GM23338 (cell line): ENCODE measurements at regions not wholly inside any gene's neighbourhood (a gene's known extent, or its start where the extent isn't known, plus 50 kb on each side); places are given as distances from the start of the nearest gene placed in this dataset.

ENCODE experiments used
- ATAC-seq: fragments of 200-7000 bp; cut with Tn5 transposase; 3 replicates; pipeline ENCODE4 v1.9.1; 2020
- DNase-seq: peaks from one replicate; pipeline ENCODE4 v3.0.0-alpha.2; 2015; ENCODE audit warnings: low spot score
- H2AFZ ChIP-seq: fragments of 200-600 bp; sonication (generic); 2 replicates; pipeline ENCODE4 v1.8.0; 2016; ENCODE audit warnings: antibody characterized with exemption, mild to moderate bottlenecking, moderate library complexity
- H3F3A ChIP-seq: fragments of 200-600 bp; sonication (generic); replicated peaks from 2 replicates; pipeline ENCODE4 v1.8.0; 2017; ENCODE audit warnings: antibody characterized with exemption, mixed run types, low read depth
- H3K27ac ChIP-seq: fragments of 200-600 bp; sonication (generic); 2 replicates; pipeline ENCODE4 v1.6.1; 2016; ENCODE audit warnings: low read depth
- H3K27me3 ChIP-seq: fragments of 200-600 bp; sonication (generic); 2 replicates; pipeline ENCODE4 v1.8.0; 2016; ENCODE audit warnings: mild to moderate bottlenecking, mixed run types, moderate library complexity; ENCODE audit not compliant: insufficient read depth
- H3K36me3 ChIP-seq: fragments of 200-600 bp; sonication (generic); 2 replicates; pipeline ENCODE4 v1.8.0; 2016; ENCODE audit warnings: mild to moderate bottlenecking; ENCODE audit not compliant: insufficient read depth
- H3K4me1 ChIP-seq: fragments of 200-600 bp; sonication (generic); 2 replicates; pipeline ENCODE4 v1.8.0; 2016; ENCODE audit warnings: mild to moderate bottlenecking, moderate library complexity; ENCODE audit not compliant: insufficient read depth
- H3K4me2 ChIP-seq: fragments of 200-600 bp; sonication (generic); 2 replicates; pipeline ENCODE4 v1.7.1; 2017; ENCODE audit warnings: mixed run types
- H3K4me3 ChIP-seq: fragments of 200-600 bp; sonication (generic); 2 replicates; pipeline ENCODE4 v1.6.1; 2016; ENCODE audit warnings: mixed run types
- H3K79me2 ChIP-seq: fragments of 200-600 bp; sonication (generic); replicated peaks from 2 replicates; pipeline ENCODE4 v1.8.0; 2017; ENCODE audit warnings: mild to moderate bottlenecking; ENCODE audit not compliant: insufficient read depth
- H3K9me2 ChIP-seq: fragments of 200-600 bp; sonication (generic); 2 replicates; pipeline ENCODE4 v1.8.0; 2017; ENCODE audit not compliant: insufficient read depth
- H4K20me1 ChIP-seq: fragments of 200-600 bp; sonication (generic); replicated peaks from 2 replicates; pipeline ENCODE4 v1.8.0; 2017; ENCODE audit warnings: mild to moderate bottlenecking; ENCODE audit not compliant: insufficient read depth
- H3K27ac Mint-ChIP-seq: 2 replicates; pipeline ENCODE4 v1.8.0; 2020; ENCODE audit warnings: inconsistent platforms, mild to moderate bottlenecking, moderate library complexity, mixed read lengths
- H3K27me3 Mint-ChIP-seq: 3 replicates; pipeline ENCODE4 v1.8.0; 2022; ENCODE audit warnings: low read depth, mild to moderate bottlenecking, moderate library complexity, mixed read lengths, inconsistent platforms; ENCODE audit not compliant: insufficient read depth, poor library complexity
- H3K36me3 Mint-ChIP-seq: 3 replicates; pipeline ENCODE4 v1.8.0; 2021; ENCODE audit warnings: low read depth, mild to moderate bottlenecking, inconsistent platforms, moderate library complexity, mixed read lengths
- H3K4me1 Mint-ChIP-seq: 3 replicates; pipeline ENCODE4 v1.8.0; 2020; ENCODE audit warnings: mild to moderate bottlenecking, inconsistent platforms, mixed read lengths
- H3K4me3 Mint-ChIP-seq: 3 replicates; pipeline ENCODE4 v1.8.0; 2021; ENCODE audit warnings: moderate library complexity, mild to moderate bottlenecking, inconsistent platforms, mixed read lengths
- H3K9me3 Mint-ChIP-seq: 3 replicates; pipeline ENCODE4 v1.8.0; 2020; ENCODE audit warnings: moderate library complexity, mild to moderate bottlenecking, inconsistent platforms, mixed read lengths
- CREB1 ChIP-seq: fragments of 250-450 bp; sonication (Bioruptor Pico); IDR thresholded peaks from 2 replicates; pipeline ENCODE4 v1.5.0; 2020; ENCODE audit warnings: low read depth, mild to moderate bottlenecking, moderate library complexity
- CTCF ChIP-seq, 2 experiments: fragments of 200-600 bp in 1 of 2; sonication (generic) in 1 of 2; conservative IDR thresholded peaks; 2 replicates each; pipeline versions ENCODE4 v1.5.1 to v1.6.1; 2016 to 2017; ENCODE audit warnings: antibody characterized with exemption in 2 of 2, low read depth in 2 of 2, mild to moderate bottlenecking in 2 of 2, moderate library complexity in 1 of 2
- EZH2 ChIP-seq: fragments of 200-600 bp; sonication (generic); IDR thresholded peaks from one replicate; pipeline ENCODE4 v1.8.0; 2017; ENCODE audit warnings: antibody characterized with exemption, mild to moderate bottlenecking, low read depth; ENCODE audit not compliant: unreplicated experiment
- JUNB ChIP-seq: IDR thresholded peaks from one replicate; pipeline ENCODE4 v1.6.1; 2016; ENCODE audit warnings: antibody characterized with exemption; ENCODE audit not compliant: unreplicated experiment
- REST ChIP-seq: IDR thresholded peaks from one replicate; pipeline ENCODE4 v1.6.1; 2018; ENCODE audit warnings: antibody characterized with exemption; ENCODE audit not compliant: unreplicated experiment
- ZNF114 ChIP-seq: fragments of 250-450 bp; sonication (Bioruptor Pico); IDR thresholded peaks from 2 replicates; pipeline ENCODE4 v1.5.0; 2020; ENCODE audit warnings: mild to moderate bottlenecking, moderate library complexity
- ZNF331 ChIP-seq: fragments of 250-450 bp; sonication (Bioruptor Pico); IDR thresholded peaks from 2 replicates; pipeline ENCODE4 v1.5.0; 2020; ENCODE audit warnings: low read depth, mild to moderate bottlenecking, moderate library complexity
- ZNF462 ChIP-seq: fragments of 250-450 bp; sonication (Bioruptor Pico); IDR thresholded peaks from 2 replicates; pipeline ENCODE4 v1.5.0; 2020; ENCODE audit warnings: mild to moderate bottlenecking, moderate library complexity

GRCh38 chr1:193971595-193971994 is 785.2 kb upstream of the B3GALT2 start:
- Histone ChIP-seq H3K4me2 (no peak overlapping the region), H3K27ac (no peak overlapping the region), H3F3A (no peaks in the 10 kb centered on the region), H4K20me1 (no peaks in the 10 kb centered on the region), H3K79me2 (no peaks in the 10 kb centered on the region), H3K4me3 (no peak overlapping the region), H3K36me3 (no peaks in the 10 kb centered on the region), H3K27me3 (no peaks in the 10 kb centered on the region), H3K4me1 (no peaks in the 10 kb centered on the region), H2AFZ (no peak overlapping the region), H3K9me2 (no peaks in the 10 kb centered on the region)
- H3K36me3 Mint-ChIP-seq, result no peaks in the 10 kb centered on the region
- DNase-seq (no peak), ATAC-seq (no peak)
- H3K4me3 Mint-ChIP-seq, result no peak overlapping the region
- no peaks in the 10 kb centered on the region for H3K4me1 Mint-ChIP-seq
- no peaks in the 10 kb centered on the region for H3K9me3 Mint-ChIP-seq
- no peak overlapping the region for H3K27ac Mint-ChIP-seq
- TF ChIP-seq REST, result no peak
- no peak for TF ChIP-seq JUNB
- no peak for TF ChIP-seq ZNF331
- no peak for TF ChIP-seq ZNF114
- no peaks in the 10 kb centered on the region for H3K27me3 Mint-ChIP-seq

GRCh38 chr1:193960499-193960898 is 774.1 kb upstream of the B3GALT2 start:
- Mint-ChIP-seq H3K27me3 (no peaks in the 10 kb centered on the region), H3K4me1 (no peaks in the 10 kb centered on the region; the same call in 1 of the 3 replicates), H3K9me3 (no peaks in the 10 kb centered on the region), H3K27ac (no peak overlapping the region), H3K36me3 (no peaks in the 10 kb centered on the region), H3K4me3 (no peak overlapping the region)
- Histone ChIP-seq H3K4me2 (no peak overlapping the region), H3K79me2 (no peaks in the 10 kb centered on the region), H3K4me3 (no peak overlapping the region), H3K36me3 (no peaks in the 10 kb centered on the region), H4K20me1 (no peaks in the 10 kb centered on the region), H3K4me1 (peaks cover 4% of the 10 kb centered on the region; the same call in 1 of the 2 replicates), H3K27ac (no peak overlapping the region; the same call in 1 of the 2 replicates), H2AFZ (peak overlapping the region; percentile 57; the same call in 1 of the 2 replicates), H3K27me3 (no peaks in the 10 kb centered on the region), H3K9me2 (peaks cover 11% of the 10 kb centered on the region), H3F3A (no peaks in the 10 kb centered on the region)
- TF ChIP-seq CREB1 (CRISPR knock-in tag) (no peak), EZH2 (no peak), ZNF462 (CRISPR knock-in tag) (no peak), CTCF (conservative IDR thresholded peaks at IDR 0.05; ENCODE audit: low read depth in 2 of 2) (no peak)
- ATAC-seq, result no peak
- no peak for DNase-seq
